Occipital lobe (tissue), 1 donor: ENCODE measurements at regions not wholly inside any gene's neighbourhood (a gene's known extent, or its start where the extent isn't known, plus 50 kb on each side); places are given as distances from the start of the nearest gene placed in this dataset.

Experiments
- DNase-seq: peaks from one replicate; lab custom pipeline; 2025; lab: John Stamatoyannopoulos, UW

DNA sequence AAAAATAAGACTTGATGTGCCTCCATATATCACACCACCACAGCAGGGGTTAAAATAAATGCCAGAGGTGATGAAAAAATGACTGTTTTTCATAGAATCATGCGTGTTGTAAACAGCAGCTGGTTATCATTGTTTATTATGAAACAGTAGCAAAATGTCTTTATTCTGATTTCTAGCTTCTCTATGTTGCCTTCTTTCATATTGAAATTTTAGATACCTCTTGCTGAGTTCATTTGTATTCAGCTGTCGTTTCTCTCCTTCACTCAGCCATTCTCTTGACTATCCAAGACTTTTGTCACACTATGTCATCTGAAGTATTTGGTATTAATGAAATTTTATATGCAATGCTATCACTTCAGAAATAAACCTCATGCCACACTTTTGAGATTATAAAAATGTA lies 465.0 kb downstream of the TAF11L14 start:
- DNase-seq, result no peak

DNA sequence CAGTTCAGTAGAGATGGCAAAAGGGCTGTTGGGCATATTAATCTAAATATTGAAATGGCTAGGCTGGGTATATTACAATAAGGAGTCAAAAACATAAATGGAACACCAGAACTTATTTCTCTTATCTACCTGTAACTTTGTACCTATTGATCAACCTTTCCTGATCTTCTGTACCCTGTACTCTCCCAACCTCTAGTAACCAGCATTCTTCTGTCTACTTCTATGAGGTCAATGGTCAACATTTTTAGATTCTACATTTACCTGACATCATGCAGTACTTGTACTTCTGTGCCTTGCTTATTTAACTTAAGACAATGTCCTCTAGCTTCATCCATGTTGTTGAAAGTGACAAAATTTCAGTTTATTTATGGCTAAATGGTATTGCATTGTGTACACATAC lies 467.3 kb downstream of the TAF11L14 start:
- no peak for DNase-seq

DNA sequence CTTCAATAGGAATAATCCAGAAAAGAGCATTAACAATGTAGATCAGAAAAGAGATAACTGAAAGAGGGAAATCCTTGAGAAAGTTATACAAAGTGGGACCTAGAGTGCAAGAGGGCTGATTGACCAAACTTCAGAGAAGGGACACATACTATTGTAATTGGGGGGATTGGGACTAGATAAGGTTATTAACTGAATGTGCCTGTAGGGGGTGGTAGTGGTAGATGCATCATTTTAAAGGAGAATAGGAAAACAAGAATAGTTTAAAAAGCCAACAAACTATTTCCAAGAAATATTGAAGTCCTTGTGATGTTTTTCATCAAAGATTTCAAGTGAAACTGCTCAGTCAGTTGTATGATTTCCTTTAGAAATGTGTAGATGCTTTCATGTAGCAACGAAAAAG lies 468.5 kb downstream of the TAF11L14 start:
- no peak for DNase-seq

DNA sequence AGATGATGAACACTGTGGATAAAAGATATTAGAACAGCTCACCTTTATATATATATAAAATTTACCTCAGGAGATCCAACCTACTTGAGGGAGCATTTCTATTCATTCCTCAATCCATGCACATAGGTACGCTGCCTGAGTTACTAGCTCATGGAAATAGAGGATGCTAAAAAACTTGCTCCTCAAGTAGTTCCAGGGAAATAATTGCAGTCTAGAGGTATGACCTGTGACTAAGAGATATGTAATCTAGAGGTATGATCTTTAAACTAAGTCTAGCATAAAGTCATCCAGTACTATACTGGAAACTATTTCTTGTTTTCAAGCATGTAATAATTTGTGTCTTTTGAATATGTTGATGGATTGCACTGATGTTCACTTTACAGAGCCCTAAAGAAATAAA lies 471.2 kb downstream of the TAF11L14 start:
- DNase-seq, result no peak

DNA sequence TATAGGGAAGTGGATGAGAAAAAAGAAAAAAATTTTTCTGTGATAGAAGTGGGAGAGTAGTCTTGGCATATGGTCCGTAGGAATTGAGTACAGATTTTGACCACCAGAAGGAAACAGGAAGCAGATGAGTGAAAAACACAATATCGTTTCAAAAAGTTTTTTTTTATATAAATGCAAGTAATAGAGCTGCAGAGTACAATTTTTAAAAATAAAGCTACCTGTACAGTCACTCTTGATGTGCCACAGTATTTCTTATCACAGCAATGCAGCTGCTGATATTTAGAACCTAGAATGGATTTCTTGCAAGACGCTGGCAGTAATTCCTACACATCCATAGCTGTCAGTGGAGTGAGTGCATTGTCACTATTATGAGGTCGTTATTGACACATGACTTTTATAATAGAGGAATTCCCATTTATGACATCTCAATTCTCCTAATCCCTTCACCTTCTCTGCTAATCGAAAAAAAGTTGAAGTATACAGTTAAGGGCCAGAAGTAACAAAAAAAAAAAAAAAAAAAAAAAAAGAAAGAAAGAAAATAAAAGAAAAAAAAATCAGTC lies 477.7 kb downstream of the TAF11L14 start:
- no peak for DNase-seq

DNA sequence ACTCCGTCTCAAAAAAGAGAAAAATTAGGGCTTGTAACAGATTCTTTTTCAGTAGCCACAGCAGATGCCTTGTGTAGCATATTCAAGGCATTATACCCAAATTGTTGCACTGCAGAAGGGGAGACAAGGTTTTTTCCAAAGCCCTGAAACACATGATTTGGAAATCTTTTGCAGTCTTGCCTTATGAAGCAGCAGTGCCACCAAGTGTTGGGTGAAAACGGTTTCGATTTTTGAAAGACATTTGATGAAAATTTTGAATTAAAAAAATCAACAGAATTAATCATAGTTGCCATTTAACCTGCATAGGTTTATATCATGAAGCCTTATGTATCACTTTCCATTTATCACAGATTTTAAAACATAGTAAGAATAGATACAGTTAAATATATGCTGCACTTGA lies 479.5 kb downstream of the TAF11L14 start:
- no peak for DNase-seq

DNA sequence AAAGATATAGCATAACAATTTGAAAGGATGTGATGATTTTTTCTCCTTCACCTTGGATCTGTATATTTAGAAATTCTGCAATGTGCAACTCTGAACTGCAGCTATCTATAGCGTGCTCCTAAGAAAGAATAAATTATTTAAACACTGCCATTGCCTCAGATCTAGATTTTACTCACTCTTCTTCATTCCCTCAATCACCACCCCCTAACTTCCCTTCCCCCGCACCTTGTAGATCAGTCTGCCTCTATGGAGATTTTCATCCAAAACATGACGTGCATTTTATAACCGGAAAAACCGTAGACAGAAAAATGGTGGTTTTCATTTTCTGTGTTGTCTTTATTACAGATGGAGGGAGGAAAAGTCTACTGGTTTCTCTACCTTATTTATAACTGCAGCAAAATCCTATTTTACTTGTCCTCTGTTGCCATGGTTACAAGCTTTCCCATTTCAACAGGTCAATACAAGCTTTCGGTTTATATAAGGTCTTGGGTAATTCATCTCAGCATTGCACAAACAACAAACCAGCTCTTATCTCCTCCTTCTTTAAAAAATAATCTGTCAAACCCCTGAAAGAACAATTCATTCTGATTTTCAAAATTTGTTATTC lies 480.0 kb downstream of the TAF11L14 start:
- DNase-seq, result no peak

DNA sequence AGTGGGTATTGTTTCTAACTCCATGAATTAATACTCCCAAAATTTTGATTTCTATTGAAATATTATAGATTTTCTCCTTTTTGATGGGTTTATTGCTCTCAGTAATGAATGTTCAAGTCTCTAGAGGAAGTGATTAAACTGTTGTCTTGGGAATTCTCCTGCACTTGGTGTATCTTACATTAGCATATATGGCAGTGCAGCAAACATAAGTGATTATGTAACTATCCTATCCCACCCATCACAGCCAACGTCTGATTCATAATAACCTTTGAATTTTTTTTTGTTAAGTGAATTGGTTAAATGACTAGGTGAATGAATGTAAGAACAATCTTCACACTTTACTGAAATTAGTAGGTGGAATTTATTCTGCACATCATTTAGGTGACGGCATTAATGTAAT lies 483.7 kb downstream of the TAF11L14 start:
- DNase-seq, result no peak

DNA sequence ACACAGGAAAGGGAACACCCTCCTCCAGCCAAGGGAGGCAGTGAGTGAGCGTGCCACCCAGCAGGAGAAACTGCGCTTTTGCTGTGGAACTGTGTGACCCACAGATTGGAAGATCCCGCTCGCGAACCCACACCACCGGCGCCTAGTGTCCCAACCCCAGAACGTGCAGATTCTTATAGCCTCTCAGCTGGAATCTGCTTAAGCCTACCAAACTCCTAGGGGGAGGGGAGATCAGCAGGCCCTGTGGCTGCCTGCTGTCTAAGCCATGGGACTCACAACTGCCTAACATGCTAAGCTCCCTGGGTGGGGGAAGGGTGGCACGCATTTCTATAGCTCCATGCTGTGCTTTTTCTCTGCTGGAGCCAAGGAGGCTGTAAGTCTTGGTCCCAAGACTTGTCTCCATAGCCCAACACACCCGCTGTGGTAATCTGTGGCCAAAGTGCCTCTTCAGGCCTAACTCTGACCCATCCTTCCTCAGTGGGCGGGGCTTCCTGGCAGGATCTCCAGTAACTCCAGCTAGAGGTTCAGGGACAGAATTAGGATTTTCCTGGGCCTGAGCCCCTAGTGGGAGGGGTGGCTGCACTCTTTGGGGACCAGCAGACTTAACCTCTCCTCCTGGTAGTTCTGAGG lies 485.0 kb downstream of the TAF11L14 start:
- DNase-seq, result no peak

DNA sequence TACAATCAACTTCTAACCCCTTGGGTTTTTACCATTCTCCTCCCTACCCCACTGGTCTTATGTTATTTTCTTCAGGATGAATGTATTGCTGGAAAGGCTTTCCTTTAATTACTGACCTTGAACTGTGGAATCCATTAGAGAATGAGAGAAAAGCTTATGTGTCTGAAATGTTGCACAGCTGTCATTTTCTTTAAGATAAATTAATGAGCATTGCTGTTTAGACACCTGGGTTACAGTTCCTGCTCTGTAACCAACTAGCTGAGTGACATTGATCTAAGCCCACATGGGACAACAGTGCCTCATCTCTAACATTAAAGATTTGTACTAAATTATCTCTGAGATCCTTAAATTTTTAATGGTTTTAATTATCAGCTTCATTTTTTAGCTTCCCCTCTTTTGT lies 507.0 kb downstream of the TAF11L14 start:
- no peak for DNase-seq

DNA sequence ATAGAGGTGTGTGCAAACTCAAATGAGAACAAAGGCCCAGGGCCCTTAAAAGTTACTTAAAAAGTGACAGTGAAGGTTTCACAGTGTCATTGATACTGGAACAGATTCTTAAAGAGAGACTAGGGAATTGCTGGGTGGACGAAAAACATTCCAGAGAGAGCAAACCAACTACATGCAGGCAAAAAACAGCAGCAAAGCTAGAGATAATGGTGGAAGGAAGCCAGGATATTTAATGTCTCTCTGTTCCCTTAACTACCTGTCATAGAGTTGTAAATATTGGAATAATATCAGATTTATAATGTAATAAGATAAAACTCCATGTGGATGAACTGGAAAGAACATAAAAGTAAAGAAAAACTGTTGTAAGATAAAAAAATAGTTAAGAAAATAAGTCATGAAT lies 508.6 kb downstream of the TAF11L14 start:
- no peak for DNase-seq

DNA sequence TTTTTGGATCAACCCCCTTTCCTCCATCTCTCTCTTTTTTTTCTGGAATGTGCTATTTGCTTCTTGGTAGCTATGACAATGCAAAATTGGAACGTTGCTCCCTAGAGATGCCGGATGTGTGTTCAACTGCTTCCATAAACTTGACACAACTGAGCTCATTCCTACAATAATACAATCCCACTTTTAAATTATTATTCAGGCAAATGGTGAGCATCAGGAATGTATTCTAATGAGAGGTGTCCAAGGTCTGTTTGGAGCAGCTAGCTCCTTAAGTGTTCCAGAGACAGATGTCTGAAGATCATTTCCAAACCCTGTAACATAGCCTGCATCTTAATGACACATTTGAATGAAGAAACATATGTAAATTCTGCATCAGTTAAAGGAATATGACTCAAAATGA lies 518.4 kb downstream of the TAF11L14 start:
- DNase-seq, result no peak

DNA sequence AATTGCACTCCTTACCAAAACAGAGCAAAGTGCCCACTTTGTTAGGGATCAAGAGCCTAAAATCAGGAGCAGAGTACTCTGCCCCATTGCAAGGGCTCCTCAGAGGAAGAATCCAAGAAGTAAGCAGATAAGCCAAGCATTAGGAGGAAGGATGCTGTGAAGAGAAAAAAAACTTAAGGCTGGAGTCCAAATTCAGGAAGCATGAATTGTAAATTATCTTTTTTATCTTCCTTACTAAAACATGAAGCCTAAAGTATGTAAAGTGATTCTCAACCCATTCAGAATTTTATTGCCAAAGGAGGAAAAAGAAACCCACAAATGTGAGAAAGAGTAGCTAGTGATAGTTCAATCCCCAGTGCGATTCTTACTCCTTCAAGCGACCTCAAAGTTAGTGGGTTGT lies 523.9 kb downstream of the TAF11L14 start:
- no peak for DNase-seq

DNA sequence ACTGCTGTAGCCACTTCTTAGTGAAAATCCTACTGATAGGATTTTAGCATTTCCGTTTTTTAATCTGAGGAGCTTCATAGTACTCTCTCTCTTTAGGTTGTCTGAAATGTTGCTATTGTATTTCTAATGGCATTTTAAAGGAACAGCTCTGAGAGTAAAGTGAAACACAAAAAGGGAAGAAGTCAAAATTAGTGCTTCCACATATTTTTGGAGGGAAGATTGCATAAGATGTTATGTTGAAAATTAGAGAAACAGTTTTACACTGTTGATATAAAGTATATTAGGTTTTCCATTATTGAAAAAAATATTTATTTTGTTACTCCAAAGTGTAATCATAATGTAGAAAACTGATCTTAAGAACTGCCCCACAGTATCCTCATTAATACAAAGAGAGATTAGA lies 525.1 kb downstream of the TAF11L14 start:
- DNase-seq, result no peak

DNA sequence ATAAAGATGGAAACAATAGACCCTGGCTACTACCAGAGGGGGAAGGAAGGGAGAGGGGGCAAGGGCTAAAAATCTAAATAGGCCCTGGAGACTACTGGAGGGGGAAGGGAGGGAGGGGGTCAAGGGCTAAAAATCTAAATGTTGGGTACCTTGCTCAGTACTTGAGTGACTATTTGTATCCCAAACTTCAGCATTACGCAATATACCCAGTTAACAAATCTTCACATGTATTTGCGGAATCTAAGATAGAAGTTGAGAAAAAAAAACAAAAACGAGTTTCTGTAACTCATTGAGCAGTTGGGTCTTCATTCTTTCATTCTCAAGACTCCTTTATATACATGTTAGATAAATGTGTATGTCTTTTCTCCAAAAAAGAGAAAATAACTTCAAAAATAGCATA lies 537.4 kb downstream of the TAF11L14 start:
- DNase-seq, result no peak

DNA sequence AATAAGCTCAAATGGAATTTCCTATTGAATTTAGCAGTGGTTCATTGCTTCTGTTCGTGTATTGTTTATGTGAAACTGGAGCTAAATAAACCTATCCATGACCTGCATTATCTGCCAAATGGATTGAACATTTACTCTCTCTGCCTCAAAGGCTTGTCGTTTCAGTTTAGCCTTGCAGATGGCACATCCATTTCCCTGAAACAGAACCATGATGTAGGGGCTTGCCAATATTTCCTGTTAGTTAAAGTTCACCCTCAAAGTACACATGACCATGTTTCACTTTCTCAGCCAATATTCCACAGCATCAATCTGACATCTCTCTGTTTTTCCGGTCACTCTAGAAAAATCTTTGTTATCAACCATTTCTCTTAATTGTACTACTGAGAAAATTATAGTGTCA lies 545.3 kb downstream of the TAF11L14 start:
- no peak for DNase-seq

DNA sequence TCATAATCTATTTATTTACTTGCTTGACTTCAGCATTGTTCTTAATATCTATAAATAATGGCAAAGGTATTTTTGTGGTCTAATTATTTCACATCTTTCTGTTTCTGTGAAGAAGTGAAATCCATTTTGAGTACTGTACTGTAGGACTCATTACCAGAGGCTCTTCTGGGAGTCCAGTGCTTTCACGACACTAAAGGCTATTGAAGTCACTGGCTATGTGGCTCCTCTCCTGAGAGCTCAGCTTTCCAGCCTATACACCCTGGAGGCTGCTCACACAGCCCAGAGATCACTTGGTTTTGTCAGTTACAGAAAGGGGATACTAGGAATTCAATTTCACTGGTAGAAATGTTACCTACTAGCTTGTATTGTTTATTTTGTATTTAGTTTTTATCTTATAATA lies 547.3 kb downstream of the TAF11L14 start:
- no peak for DNase-seq

DNA sequence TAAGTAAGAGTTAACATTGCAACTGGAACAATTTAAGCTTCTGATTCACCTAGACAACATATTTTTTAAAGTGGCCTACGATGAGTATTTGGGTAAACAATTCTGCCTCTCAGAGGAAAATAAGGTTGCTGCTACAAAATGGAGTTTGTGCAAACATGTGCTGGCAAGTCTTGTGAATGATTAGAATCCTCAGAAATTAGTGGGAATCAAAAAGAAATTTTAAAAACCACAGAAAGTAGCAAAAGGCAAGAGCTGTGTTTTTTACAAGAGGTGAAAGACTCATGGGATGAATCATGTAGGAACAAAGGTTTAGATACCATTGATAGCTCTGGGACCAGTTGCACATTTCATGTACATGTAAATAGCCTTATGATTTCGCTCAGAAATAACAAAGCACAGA lies 561.6 kb downstream of the TAF11L14 start:
- DNase-seq, result no peak

DNA sequence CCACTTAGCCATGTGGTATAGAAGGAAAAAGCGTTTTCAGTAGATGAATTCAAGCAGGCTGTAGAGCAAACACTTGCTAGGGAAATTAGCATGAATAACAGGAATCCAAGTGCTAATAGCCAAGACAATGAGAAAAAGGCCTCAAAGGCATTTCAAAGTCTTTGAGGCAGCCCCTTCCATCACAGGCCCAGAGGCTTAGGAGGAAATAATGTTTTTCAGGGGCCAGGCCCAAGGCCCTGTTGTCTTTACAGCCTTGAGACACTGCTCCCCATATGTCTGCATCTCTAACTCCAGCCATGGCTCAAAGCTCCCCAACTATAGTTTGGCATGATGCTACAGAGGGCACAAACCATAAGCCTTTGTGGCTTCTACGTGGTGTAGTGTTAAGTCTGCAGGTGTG lies 563.5 kb downstream of the TAF11L14 start:
- no peak for DNase-seq

DNA sequence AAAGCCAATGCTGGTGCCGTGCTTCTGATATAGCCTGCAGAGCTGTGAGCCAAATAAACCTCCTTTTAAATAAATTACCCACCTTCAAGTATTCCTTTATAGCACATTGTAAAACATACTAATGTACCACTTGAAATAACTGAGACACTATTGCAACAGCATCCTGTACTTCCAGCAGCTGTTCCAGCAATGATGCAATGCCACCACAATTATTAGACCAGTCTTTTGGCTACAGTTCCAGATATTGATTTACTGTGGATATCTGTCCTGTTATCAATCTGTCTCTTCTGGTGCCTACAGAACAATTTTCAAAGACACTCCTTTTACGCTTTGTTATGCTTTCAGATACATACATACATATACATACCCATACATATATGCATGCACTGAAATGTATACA lies 567.9 kb downstream of the TAF11L14 start:
- DNase-seq, result no peak

DNA sequence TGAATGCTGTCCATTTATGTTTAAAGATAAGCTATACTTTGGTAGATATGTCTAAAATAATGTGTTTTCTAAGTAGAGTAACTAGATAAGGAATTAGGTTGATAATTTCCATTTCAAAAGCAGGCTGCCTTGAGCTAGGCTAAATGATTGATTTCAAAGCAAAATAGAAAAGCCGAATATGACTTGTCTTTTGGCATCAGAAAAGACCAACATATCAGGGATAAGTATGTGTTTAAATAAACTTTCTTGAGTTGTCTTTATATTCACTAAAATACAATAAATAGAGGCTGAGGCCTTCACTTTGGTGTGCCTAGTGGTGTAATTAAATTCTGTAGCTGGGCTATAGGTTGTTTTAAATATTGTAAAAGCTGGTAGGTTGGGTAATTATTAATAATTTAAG lies 569.0 kb downstream of the TAF11L14 start:
- DNase-seq, result no peak

DNA sequence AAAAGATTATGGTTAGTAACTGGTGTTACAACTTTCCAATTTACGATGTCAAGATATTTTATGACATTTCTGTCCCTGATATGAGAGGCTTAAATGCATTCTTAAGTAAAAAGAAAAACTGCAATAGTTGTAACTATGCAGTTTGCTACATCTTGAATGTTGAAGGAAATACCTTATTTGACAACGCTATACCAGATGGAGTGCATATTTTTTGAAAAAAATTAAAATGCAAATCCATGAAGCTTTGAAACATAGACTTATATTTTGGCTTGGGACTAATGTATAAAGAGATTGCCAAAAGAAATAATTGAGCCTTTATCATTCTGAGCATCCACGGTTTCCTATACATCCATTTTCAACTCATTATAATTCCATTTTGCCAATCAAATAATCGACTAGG lies 579.4 kb downstream of the TAF11L14 start:
- DNase-seq, result no peak

DNA sequence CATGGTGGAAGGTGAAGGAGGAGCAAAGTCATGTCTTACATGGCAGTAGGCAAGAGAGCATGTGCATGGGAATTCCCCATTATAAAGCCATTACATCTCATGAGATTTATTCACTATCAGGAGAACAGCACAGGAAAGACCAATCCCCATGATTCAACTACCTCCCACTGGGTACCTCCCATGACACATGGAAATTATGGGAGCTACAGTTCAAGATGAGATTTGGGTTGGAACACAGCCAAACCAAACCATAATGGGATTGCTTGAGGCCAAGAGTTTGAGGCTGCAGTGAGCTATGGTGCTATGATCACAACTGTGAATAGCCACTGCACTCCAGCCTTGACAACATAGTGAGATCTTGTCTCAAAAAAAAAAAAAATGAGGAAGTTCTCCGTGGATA lies 581.8 kb downstream of the TAF11L14 start:
- DNase-seq, result no peak

DNA sequence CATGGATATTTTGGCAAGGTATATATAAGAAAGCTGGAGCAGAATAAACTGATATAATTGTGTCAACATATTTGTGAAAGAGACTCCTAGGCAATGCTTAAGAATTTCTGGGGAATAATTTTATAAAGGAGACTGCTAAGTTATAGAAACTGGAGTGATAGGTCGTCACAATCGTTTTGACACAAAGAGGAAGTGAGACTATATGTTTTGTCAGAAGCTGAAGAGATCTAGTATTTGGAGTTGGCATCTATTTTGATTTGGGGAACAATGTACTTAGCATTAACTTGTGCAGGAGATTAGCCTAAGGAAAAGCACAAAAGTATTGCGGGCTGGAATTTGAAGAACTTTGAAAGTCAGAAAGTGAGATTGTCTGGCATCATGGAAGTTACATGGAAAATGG lies 582.5 kb downstream of the TAF11L14 start:
- DNase-seq, result no peak
